ENCODE measurements at regions not wholly inside any gene's neighbourhood (a gene's known extent, or its start where the extent isn't known, plus 50 kb on each side); places are given as distances from the start of the nearest gene placed in this dataset.

DNA sequence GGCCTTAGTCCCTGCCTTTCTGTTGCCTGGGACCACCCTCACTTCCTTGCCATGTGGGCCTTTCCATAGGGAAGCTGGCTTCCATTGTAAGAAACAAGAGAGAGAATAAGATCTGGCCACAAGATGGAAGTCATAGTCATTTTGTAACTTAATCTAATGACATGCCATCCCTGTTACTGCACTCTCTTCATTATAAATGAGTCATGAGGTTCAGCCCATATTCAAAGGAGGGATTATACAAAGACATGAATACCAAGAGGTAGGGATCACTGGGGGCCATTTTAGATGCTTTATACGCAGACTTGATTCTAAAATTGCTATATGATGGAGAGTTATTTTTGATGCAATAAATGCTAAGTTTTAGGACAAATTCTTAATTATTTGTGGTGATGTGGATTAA is 75.2 kb upstream of the CELF2 start:
- Mint-ChIP-seq H3K27me3 (peaks cover 9% of the 10 kb centered on the region), H3K4me3 (no peak overlapping the region), H3K4me1 (ENCODE audit: low read depth) (no peaks in the 10 kb centered on the region), H3K36me3 (ENCODE audit: low read depth) (no peaks in the 10 kb centered on the region), H3K27ac (no peak overlapping the region), H3K9me3 (peaks cover 10% of the 10 kb centered on the region)
- no peak for ATAC-seq (ENCODE audit: poor library complexity)
- no peak for DNase-seq
- no peak overlapping the region for H3K27ac ChIP-seq (ENCODE audit: low read depth in 1 of 2, low read length in 2 of 2)
- no peak overlapping the region for H3K4me3 ChIP-seq (ENCODE audit: low read length)
- no peaks in the 10 kb centered on the region for H3K9me3 ChIP-seq (ENCODE audit: control insufficient read depth in 1 of 2, insufficient read depth in 1 of 2, low read length in 2 of 2)
- no peaks in the 10 kb centered on the region for H3K36me3 ChIP-seq (ENCODE audit: insufficient read depth, low read length)
- peaks cover 0 to 5% of the 10 kb centered on the region in 2 experiments for H3K27me3 ChIP-seq (ENCODE audit: control insufficient read depth in 1 of 2, insufficient read depth in 2 of 2, low read length in 2 of 2)
- TF ChIP-seq, protein P1, sequence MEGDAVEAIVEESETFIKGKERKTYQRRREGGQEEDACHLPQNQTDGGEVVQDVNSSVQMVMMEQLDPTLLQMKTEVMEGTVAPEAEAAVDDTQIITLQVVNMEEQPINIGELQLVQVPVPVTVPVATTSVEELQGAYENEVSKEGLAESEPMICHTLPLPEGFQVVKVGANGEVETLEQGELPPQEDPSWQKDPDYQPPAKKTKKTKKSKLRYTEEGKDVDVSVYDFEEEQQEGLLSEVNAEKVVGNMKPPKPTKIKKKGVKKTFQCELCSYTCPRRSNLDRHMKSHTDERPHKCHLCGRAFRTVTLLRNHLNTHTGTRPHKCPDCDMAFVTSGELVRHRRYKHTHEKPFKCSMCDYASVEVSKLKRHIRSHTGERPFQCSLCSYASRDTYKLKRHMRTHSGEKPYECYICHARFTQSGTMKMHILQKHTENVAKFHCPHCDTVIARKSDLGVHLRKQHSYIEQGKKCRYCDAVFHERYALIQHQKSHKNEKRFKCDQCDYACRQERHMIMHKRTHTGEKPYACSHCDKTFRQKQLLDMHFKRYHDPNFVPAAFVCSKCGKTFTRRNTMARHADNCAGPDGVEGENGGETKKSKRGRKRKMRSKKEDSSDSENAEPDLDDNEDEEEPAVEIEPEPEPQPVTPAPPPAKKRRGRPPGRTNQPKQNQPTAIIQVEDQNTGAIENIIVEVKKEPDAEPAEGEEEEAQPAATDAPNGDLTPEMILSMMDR (IDR thresholded peaks at IDR 0.05): no peak
- intact Hi-C loops (cut with DNase I, micrococcal nuclease): no loop called here
- ChIA-PET POLR2A (no interaction called here), CTCF (no interaction called here)
- no peaks in the 10 kb centered on the region for H3K4me1 ChIP-seq (ENCODE audit: insufficient read depth, low read length)

DNA sequence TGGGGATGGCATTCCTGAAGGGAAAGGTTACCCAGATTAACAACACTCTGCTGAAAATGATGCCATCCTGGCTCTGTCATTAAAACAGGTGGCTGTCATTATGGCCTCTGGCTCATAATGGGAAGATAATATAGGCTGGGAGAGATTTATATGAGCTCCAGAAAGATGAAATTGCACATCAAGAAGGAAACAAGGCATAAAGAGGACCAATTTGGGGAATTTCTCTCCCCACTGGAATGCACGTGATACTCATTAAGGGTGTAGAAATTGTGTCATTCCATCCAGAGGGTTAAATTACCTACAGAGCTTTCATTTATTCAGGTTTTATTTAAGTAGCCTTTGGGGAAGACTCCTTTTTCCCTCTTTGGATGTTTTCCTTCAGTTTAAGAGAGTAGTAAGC is 71.6 kb upstream of the CELF2 start:
- Mint-ChIP-seq H3K4me1 (ENCODE audit: low read depth) (no peaks in the 10 kb centered on the region), H3K27me3 (peaks cover 7% of the 10 kb centered on the region), H3K9me3 (peaks cover 6% of the 10 kb centered on the region), H3K4me3 (no peak overlapping the region), H3K27ac (no peak overlapping the region), H3K36me3 (ENCODE audit: low read depth) (no peaks in the 10 kb centered on the region)
- ChIA-PET POLR2A (no interaction called here), CTCF (no interaction called here)
- intact Hi-C loops (cut with DNase I, micrococcal nuclease): no loop called here
- Histone ChIP-seq H3K27me3 (ENCODE audit: control insufficient read depth in 1 of 2, insufficient read depth in 2 of 2, low read length in 2 of 2) (peaks cover 0 to 2% of the 10 kb centered on the region in 2 experiments), H3K4me3 (ENCODE audit: low read length) (no peak overlapping the region), H3K9me3 (ENCODE audit: control insufficient read depth in 1 of 2, insufficient read depth in 1 of 2, low read length in 2 of 2) (no peaks in the 10 kb centered on the region), H3K27ac (ENCODE audit: low read depth in 1 of 2, low read length in 2 of 2) (no peak overlapping the region), H3K36me3 (ENCODE audit: insufficient read depth, low read length) (no peaks in the 10 kb centered on the region), H3K4me1 (ENCODE audit: insufficient read depth, low read length) (no peaks in the 10 kb centered on the region)
- ATAC-seq (ENCODE audit: poor library complexity) (no peak), DNase-seq (no peak)
- TF ChIP-seq, protein P1 (IDR thresholded peaks at IDR 0.05): no peak

DNA sequence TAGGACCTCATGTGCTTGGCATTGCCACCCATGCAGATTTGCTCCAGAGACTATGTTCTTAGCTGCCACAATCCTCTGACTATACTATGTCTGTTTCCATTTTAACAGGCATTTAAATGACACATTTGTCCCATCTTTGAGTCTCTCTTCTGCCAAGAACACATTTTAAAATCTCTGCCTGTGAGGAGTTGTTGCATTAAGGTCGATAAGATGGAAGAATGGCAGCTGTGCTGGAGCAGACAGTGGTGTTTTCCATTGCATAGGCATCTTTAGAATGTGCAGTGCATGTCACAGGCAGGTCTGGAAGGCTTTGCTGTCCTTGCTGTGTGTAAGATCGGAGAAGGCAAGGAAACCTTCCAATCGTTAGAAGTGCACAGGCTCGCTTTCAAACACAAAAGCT is 70.9 kb upstream of the CELF2 start:
- Mint-ChIP-seq H3K27me3 (peaks cover 7% of the 10 kb centered on the region), H3K4me3 (no peak overlapping the region), H3K27ac (no peak overlapping the region), H3K36me3 (ENCODE audit: low read depth) (no peaks in the 10 kb centered on the region), H3K9me3 (peaks cover 4% of the 10 kb centered on the region), H3K4me1 (ENCODE audit: low read depth) (no peaks in the 10 kb centered on the region)
- H3K27me3 ChIP-seq (ENCODE audit: control insufficient read depth in 1 of 2, insufficient read depth in 2 of 2, low read length in 2 of 2): no peaks in the 10 kb centered on the region
- POLR2A ChIA-PET: no interaction called here
- no peak for ATAC-seq (ENCODE audit: poor library complexity)
- no peaks in the 10 kb centered on the region for H3K36me3 ChIP-seq (ENCODE audit: insufficient read depth, low read length)
- no peak overlapping the region for H3K4me3 ChIP-seq (ENCODE audit: low read length)
- no peaks in the 10 kb centered on the region for H3K4me1 ChIP-seq (ENCODE audit: insufficient read depth, low read length)
- TF ChIP-seq, protein P1 (IDR thresholded peaks at IDR 0.05): no peak
- no peak overlapping the region for H3K27ac ChIP-seq (ENCODE audit: low read depth in 1 of 2, low read length in 2 of 2)
- no peaks in the 10 kb centered on the region for H3K9me3 ChIP-seq (ENCODE audit: control insufficient read depth in 1 of 2, insufficient read depth in 1 of 2, low read length in 2 of 2)
- intact Hi-C loops (cut with DNase I, micrococcal nuclease): no loop called here
- DNase-seq: no peak
- CTCF ChIA-PET: no interaction called here

All from CD4-positive, alpha-beta T cell (primary cell).